K562 (cell line): ENCODE measurements at regions not wholly inside any gene's neighbourhood (a gene's known extent, or its start where the extent isn't known, plus 50 kb on each side); places are given as distances from the start of the nearest gene placed in this dataset.

Source experiments
- CREM ChIP-seq: IDR thresholded peaks from 2 replicates; pipeline ENCODE4 v1.6.1; 2014; ENCODE audit warnings: antibody characterized with exemption, low read depth
- NRF1 ChIP-seq, 2 experiments: fragments of 450-650 bp; IDR thresholded peaks in 1 of 2; conservative IDR thresholded peaks in 1 of 2; 2 replicates each; pipeline ENCODE4 v1.6.1; 2014; ENCODE audit warnings: mild to moderate bottlenecking in 2 of 2
- PHB2 ChIP-seq: fragments of 450-650 bp; IDR thresholded peaks from 2 replicates; pipeline ENCODE4 v1.6.1; 2017; ENCODE audit warnings: low read depth
- RAD21 ChIP-seq, 2 experiments: fragments of 250-450 bp in 1 of 2; fragments of 450-650 bp in 1 of 2; sonication (Bioruptor Pico) in 1 of 2; formaldehyde crosslinking in 1 of 2; IDR thresholded peaks in 1 of 2; conservative IDR thresholded peaks in 1 of 2; 2 replicates each; pipeline versions ENCODE4 v1.4.0 to v1.8.0; 2020 to 2022; ENCODE audit warnings: mild to moderate bottlenecking in 2 of 2, moderate library complexity in 1 of 2
- SMC3 ChIP-seq: conservative IDR thresholded peaks from 2 replicates; pipeline ENCODE4 v1.6.1; 2011; ENCODE audit warnings: low read depth, low read length, improper control_type of control experiment; ENCODE audit not compliant: insufficient read depth
- TF ChIP-seq, protein P1 (sequence below), 2 experiments: fragments of 450-650 bp; formaldehyde crosslinking in 1 of 2; IDR thresholded peaks; 2 replicates each; pipeline versions ENCODE4 v1.4.0 to v1.6.1; 2014 to 2020; ENCODE audit warnings: mild to moderate bottlenecking in 2 of 2, borderline replicate concordance in 1 of 2, low read depth in 1 of 2
- TF ChIP-seq, protein P2 (sequence below): fragments of 450-650 bp; formaldehyde crosslinking; IDR thresholded peaks from 2 replicates; pipeline ENCODE4 v1.4.0; 2020; ENCODE audit warnings: mild to moderate bottlenecking, moderate library complexity

DNA sequence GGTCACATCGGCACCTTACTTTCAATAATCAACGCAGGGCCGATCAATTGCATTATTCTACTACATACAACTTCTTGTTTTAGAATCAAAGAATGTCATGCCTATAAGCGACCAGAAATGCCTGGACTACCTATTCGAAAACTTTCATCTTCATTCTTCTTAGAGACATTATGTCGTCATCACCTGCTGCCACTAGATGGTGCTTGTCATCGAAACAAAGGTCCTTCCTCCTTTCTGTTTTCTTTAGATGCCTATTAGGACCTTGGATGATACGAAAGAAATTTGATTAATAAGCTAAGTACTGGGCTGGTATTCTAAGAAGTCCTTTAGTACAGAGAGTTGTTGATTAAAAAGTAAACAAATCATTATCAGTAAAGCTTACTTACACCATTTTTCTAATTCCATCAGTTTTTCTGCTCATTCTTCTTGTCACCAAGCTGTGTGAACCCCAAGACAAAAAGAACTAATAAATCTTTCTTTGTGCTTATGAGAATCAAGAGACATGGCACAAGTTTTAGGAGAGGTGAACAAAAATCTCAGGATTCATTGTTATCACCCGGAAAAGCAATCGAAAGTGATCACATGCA lies 154.5 kb upstream of the SLC4A4 start (continued):
- TF ChIP-seq, protein P1, sequence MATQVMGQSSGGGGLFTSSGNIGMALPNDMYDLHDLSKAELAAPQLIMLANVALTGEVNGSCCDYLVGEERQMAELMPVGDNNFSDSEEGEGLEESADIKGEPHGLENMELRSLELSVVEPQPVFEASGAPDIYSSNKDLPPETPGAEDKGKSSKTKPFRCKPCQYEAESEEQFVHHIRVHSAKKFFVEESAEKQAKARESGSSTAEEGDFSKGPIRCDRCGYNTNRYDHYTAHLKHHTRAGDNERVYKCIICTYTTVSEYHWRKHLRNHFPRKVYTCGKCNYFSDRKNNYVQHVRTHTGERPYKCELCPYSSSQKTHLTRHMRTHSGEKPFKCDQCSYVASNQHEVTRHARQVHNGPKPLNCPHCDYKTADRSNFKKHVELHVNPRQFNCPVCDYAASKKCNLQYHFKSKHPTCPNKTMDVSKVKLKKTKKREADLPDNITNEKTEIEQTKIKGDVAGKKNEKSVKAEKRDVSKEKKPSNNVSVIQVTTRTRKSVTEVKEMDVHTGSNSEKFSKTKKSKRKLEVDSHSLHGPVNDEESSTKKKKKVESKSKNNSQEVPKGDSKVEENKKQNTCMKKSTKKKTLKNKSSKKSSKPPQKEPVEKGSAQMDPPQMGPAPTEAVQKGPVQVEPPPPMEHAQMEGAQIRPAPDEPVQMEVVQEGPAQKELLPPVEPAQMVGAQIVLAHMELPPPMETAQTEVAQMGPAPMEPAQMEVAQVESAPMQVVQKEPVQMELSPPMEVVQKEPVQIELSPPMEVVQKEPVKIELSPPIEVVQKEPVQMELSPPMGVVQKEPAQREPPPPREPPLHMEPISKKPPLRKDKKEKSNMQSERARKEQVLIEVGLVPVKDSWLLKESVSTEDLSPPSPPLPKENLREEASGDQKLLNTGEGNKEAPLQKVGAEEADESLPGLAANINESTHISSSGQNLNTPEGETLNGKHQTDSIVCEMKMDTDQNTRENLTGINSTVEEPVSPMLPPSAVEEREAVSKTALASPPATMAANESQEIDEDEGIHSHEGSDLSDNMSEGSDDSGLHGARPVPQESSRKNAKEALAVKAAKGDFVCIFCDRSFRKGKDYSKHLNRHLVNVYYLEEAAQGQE (IDR thresholded peaks at IDR 0.05; ENCODE audit: borderline replicate concordance), result peak; percentile 57; the same call in 1 of the 2 replicates
- TF ChIP-seq, protein P1 (CRISPR knock-in tag; IDR thresholded peaks at IDR 0.05; ENCODE audit: low read depth), result no peak
- TF ChIP-seq PHB2 (no peak), RAD21 (CRISPR knock-in tag; conservative IDR thresholded peaks at IDR 0.05 in 1 of 2, IDR thresholded peaks at IDR 0.05 in 1 of 2) (peak; percentile 77 to 79), CREM (peak; percentile 72), SMC3 (peak; percentile 45; the same call in 1 of the 2 replicates), NRF1 (conservative IDR thresholded peaks at IDR 0.05 in 1 of 2, IDR thresholded peaks at IDR 0.05 in 1 of 2) (no peak)
- TF ChIP-seq, protein P2, sequence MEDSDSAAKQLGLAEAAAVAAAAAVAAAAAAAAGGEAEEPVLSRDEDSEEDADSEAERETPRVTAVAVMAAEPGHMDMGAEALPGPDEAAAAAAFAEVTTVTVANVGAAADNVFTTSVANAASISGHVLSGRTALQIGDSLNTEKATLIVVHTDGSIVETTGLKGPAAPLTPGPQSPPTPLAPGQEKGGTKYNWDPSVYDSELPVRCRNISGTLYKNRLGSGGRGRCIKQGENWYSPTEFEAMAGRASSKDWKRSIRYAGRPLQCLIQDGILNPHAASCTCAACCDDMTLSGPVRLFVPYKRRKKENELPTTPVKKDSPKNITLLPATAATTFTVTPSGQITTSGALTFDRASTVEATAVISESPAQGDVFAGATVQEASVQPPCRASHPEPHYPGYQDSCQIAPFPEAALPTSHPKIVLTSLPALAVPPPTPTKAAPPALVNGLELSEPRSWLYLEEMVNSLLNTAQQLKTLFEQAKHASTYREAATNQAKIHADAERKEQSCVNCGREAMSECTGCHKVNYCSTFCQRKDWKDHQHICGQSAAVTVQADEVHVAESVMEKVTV, result peak; percentile 64
